NCI-H526 treated with DMSO at 0.1 percent for 48 hours (cell line): ENCODE measurements at regions not wholly inside any gene's neighbourhood (a gene's known extent, or its start where the extent isn't known, plus 50 kb on each side); places are given as distances from the start of the nearest gene placed in this dataset.

Experiments
- DNase-seq: peaks from one replicate; lab custom pipeline; 2025; lab: John Stamatoyannopoulos, UW

DNA sequence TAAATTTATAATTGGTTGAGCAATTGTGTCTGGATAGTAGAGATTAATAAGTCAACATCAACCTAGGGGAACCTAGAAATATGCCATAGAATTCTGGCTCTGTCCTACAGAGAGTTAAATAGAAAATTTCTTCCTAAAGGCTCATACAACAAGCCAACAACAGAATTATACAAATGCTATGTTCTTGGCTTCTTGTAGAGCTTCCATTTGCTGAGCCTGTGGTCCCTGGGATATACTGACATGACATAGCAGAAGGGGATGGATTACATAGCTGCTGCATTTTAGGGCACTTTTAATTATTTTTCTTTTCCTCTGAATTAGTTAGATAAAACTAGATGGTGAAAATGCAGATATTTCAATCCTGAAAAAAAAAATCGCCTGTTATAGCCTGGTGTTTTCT is 95.5 kb upstream of the ST6GAL2 start:
- DNase-seq, result no peak

DNA sequence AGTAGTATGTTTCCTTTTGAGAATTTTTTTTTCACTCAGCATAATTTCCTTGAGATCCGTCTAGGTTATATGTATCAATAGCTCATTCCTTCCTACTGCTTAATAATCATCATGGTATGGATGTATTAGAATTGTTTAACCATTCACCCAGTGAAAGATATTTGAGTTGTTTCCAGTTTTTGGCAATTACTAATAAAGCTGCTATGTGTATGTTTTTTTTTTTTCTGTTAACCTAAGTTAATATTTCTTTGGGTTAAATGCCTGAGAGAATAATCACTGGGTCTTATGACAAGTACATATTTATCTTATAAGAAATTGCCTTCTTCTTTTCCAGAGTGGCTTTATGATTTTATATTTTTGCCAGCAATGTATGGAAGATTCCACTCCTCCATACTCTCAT is 96.4 kb upstream of the ST6GAL2 start:
- DNase-seq, result no peak

DNA sequence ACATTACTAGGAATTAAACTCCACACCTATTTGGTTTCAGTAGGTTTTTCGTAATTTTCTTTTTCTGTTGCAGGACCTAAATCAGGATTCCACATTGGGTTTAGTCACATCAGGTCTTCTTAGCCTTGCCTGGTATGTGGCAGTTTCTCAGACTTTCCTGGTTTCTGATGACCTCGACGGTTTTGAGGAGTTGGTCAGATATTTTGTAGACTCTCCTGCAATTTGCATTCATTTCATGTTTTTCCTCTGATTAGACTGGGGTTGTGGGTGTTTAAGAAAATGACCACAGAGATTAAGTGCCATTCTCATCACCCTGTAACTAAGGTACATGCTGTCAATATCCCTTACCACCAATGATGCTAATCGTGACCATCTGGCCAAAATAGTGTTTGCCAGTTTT is 97.3 kb upstream of the ST6GAL2 start:
- DNase-seq, result no peak

DNA sequence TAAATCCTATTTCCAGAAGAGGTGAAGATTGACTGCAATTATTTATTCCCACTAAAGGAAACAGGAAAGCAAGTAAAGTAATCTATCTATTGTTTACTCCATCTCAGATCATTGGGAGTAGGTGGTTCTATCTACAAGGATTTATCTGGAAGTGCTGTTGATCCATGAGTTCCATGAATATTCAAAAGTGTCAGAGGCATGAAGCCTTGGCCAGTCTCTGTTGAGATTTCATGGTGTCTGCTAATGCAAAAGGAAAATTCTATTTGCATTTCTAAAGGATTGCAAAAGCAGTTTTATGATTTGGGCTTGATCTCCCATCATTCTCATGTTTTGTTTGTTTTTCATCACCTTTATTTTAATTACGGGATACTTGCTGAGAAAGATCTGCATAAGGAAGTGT is 102.4 kb upstream of the ST6GAL2 start:
- no peak for DNase-seq

DNA sequence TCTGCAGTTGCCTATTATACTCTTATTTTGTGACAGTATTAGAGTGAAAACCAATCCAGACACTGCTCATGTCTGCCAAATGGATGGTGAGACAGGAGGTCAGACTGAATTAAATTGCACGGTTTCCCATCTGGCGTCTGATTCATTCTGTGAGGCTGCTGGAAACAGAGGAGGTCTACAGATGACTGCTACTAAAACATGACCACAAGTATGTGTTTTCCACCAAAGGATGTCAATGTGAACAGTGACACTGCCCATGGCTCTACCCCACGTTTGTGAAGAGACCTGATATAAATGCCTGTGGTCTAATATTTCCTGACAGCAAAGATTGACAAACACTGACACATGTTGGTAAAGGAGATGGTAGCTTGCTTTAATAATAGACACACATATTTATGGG is 104.3 kb upstream of the ST6GAL2 start:
- DNase-seq, result no peak

DNA sequence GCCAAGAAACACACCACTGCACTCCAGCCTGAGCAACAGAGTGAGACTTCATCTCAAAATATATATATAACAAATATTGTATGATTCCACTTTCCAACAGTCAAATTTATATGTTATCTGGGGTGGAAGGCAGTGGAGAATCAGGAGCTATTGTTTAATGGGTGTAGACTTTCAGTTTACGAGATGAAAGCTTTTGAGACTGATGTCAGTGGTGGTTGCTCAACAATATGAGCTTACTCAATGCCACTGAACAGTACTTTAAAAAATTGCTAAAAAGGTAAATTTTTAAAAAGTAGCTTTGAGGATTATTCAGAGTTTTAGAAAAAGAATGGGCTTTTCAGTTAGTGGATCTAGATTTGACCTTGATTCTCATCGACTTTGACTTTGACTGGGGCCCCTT is 105.9 kb upstream of the ST6GAL2 start:
- no peak for DNase-seq

DNA sequence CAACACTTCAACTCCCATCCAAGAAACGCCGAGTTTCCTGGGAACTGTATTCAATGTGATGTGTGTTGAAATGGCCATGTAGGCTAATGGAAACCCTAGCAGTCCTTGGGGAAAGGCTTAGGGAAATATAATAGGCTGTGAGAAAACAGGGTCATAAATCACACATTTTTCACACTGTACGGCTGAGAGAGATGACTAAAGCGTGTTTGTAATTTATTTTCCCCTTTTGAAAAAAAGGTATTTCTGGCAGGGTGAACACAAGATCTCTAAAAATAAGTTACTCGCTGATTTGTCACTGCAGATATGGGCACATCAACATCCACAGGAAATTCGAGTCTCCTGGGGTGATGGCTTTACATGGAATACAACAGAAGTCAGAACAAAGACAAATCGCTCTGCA is 109.6 kb upstream of the ST6GAL2 start:
- no peak for DNase-seq

DNA sequence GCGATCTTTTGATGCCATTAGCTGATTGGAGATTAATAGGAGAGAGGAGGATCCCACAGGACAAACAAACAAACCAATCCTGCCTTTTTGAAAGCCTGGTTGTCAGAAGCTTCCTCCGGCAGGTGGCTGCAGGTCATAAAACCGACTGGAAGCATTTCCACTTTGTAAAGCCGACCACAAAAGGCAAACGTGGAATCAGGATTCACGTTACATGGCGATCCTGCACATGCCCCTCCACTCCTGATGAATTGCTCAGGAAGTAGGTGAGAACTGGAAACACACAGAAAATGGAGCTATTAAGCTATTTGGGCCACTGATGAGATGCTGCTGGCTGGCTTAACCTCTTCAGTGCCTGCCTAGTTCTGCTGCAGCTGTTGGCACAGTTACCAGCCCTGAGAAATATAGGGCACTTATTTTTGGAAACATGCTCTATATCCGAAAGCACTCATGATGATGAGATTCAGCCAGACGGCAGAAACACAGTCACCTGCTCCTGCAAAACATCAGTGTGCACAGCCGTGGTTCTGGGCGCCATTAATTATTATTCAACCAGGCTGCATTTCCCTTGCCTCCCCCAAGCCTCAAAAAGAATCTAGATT is 110.3 kb upstream of the ST6GAL2 start:
- DNase-seq, result no peak

DNA sequence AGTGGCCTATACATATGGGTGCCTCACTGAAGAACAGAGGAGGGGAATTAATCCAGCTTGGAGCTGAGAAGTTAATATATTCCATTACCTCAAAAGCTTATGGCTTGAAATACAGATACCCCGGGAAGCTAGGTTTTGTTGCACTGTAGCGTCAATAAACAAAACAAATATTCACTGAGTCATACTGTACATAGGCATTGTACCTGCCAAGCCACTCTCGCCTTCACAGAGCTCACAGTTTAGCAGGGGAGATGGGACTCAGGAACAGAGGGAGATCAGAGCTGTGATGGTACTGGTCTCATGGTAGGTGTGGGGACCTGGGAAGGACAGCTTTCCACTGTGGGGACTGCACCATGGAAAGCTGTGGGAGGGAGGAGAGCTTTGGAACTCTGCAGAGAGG is 111.2 kb upstream of the ST6GAL2 start:
- DNase-seq, result no peak

DNA sequence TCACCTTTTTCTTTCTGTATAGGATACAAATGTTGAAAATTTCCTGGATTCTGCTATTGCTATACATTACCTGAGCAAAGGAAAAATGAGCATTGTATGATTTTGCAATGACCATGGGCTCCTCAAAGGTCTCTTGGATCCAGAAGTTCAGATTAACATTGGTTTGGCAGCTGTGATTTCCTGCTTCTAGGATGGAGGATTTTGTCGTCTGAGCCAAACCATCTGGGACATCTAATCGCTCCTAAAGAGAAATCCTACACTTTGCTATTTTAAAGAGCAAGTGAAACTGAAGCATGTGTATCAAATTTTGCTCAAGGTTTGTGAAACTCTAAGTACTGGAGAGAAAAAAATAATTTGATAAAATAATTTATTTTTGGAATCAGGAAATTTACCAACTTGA is 115.1 kb upstream of the ST6GAL2 start:
- DNase-seq, result no peak

DNA sequence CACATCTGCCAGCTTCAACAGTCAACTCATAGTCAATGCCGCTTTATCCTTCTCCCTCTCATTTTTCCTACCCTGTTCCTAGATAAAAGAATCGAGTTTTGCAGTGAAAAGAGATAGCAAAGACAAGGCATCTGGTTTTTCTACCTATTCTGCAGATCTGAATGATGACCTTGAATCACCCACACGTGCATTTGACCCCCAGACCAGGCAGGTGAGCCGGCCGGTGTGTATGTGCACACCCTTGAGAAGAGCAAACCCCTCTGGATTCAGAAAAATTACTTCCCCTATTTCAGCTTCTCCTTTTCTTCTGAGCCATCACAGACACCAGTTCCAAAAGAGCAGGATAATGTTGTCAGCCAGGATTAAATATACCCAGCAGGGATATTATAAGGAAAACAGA is 115.6 kb upstream of the ST6GAL2 start:
- no peak for DNase-seq

DNA sequence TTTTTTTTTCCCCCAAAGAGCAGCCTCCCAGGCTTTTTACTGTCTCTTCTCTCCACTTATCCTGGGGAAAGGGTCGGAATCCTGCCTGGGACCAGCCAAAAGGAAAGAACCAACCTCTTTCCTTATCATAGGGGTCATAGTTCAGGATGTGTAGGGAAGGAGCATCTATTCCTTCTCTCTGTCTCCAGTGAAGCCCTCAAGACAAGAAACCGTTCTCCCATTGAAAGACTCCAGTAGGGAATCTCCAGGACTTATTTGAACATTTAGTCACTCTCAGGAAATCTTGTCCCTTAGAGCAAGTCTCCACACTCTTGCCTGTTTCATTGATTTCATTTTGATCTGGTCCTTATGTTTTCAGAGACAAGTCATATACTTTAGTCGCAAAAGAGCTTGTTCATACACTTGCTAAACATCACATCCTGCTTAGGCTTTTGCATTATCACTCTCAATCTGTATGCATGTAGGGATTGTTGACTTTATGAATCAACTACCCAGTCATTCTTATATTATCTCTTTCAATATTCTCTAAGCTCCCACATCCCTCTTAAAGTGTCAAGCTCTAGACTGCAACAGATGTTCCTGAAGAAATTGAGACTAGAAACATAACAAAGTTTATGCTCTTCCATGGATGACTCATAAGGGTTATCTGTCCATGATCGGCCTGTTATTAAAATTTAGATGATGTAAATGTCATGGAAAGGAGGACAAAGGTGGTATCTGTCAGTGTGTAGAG is 116.2 kb upstream of the ST6GAL2 start:
- DNase-seq, result no peak

DNA sequence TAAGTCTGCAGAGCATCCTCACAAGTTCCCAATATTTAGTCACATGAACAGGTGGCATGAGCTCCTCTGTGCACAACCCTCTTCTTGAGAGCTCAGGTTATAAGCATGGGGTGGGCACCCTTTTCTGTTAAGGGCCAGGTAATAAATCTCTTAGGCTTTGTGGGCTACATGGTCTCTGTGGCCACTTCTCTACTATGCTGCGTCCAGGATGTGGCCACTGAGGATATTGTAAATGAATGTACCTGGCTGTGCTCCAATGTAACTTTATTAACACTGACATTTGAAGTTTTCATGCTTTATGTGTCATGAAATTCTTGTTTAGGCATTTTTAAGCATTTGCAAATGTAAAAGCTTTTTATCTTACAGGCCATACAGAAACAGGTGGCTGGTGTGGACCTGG is 116.8 kb upstream of the ST6GAL2 start:
- DNase-seq, result no peak

DNA sequence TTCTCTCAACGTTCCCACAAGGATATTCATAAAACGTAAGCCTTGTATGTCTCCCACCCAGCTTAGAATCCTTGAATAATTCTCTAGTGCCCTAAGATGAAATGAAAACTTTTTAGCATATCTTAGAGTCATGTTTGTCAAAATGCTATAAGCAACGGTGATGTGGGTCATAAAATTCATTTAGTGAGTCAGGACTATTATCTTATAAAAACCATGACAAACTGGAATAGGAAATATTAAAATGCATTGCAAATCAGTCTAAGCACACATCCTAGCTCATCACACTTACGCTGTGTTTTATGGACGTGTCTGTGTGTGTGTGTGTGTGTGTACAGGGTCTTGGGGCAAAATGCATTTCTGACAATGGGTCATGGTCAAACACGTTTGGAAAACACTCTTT is 119.9 kb upstream of the ST6GAL2 start:
- no peak for DNase-seq

DNA sequence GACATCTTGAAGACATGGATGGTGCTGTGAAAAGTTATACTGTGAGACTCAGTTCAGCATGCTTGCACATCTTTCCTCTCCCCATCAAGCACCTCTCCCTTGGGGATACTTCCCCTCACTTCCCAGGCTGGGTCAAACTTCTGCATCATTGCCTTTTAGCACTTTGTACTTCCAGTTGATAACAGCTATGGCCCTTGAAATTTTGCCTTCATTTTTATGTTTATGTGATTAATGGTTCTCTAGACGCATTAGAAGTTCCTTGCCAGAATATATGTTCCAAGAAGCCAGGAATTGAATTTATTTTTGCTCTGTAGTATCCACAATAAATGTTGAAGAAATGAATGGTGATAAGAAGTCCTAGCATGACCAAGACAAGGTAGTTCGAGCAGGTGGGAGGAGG is 120.9 kb upstream of the ST6GAL2 start:
- no peak for DNase-seq

DNA sequence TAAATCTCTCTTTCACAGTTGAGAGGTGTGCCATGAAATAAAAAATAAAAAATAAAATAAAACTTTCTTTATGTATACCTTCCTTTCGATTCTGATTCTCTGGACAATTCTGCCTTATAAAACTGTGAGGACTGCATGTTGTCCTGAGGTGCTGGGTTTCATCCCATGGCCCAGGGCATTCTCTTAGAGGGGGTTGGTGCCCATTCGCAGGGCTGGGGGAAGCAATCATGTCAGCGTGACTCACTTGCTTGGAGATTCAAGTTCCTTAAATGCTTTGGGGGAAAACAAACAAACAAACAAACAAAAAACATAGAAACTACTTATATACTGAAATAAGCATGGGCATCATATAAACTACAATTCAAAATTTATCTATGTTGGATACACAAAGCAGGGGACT is 122.0 kb upstream of the ST6GAL2 start:
- no peak for DNase-seq

DNA sequence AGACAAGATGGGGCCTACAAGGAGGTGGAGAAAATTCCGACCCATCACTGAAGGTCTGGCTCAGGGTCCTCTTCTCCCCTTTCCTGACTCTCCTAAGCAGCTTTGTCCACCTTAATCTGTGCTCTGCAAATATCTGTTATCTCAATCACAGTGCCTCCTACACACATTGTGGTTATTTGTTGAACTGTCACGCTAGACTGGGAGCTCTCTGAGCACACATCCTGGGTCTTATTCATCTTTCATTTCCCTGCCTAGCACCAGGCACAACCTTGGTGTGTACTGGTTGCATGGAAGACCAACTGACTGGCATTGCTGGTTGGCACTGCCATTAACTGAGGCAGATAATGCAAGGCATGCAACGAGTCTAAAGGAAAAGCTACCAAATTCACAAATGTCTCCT is 122.9 kb upstream of the ST6GAL2 start:
- no peak for DNase-seq

DNA sequence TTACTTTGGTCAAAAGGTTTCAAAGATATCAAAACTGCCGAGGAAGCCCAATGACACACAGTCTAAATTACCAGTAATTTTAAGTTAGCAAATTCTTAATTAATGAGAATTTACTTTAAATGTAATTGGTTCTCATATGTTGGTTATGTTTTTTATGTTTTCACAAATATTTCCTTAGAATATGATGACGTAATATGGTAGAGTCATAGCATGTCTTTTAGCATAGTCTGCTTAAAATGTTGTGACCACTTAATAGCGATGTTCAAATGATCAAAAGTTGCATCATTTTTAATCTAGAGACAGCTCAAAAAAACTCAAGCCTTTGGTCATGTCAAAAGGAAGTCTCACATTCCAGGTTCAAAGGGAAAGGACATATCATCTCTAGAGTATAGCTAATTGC is 123.3 kb upstream of the ST6GAL2 start:
- DNase-seq, result no peak

DNA sequence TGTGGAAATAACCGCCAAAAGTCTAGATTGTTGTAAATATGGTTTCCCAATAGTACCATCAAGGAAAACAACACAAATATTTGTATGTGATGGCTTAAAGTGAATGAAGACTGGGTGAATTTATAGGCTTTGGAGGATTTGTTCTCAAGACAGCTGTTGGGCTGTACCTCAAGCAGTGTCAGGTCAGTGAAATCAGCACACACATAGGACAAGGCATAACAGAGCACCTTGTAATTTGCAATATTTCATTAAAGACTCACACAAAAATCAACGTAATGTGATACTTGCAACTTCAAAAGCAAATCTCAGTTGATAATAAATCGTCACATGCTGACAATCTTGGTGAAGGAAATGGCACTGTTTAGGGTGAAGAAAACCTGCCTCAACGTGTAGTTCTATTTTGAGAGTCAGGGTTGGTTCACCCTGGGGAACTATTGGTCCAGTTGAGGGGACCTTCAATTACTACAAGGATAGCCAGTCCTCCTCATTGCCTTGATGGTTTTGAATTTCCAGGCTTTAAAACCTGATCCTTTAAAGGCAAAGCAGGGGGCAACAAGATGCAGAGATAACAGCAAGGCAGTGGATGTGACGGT is 126.8 kb upstream of the ST6GAL2 start:
- no peak for DNase-seq

DNA sequence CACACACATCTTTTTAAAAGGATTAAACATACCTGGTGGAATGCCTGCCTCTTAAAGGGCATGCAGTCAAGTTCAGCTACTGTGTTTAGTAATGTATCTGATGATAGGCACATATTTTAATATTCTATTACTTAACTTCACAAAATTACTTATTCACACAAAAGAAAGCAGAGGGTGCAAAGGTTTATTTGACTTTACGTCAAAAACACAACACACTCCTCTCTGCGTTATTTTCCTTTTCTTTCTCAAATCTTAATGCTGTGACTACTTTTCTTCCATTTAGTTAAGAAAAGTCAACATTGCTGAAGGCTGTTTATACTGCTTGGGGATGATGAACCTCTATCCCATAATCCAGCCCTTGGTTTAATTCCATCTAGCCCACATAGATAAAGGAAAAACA is 127.9 kb upstream of the ST6GAL2 start:
- DNase-seq, result no peak

DNA sequence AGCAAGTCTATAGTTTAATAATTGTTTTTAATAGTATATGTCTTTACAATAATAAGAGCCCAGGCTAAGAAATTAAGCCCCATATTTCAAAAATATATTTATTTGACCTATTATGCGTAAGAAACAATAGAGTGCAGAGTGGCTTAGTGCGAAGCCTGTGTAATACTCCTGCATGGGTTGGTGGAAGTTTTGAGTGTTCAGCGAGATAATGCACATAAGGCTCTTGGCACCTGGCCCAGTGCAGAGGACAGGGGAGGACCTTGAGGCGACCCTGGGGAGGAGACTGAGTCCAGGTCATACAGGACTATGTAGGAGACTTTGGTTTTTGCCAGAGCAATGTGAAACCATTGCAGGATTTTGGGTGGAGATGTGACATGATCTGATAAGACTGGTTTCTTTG is 132.4 kb upstream of the ST6GAL2 start:
- DNase-seq, result no peak

DNA sequence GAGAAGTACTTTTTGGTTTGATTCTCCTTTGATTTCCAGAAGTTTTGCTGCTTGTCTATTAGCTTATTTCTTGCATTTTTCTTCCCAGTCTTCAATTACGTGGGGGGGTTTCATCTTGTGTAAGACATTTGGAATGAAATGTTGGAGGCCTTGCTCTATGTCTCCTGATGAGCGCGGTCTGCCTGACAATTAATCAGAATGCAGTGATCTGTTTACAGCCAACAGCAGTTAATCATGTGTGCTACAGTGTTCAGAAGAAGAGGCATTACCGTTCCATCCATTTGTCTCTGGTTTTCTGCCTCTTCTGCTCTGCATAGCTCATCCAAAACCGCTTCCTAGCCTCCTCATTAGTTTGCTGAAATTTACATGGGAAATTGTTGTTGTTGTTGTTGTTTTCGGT is 134.4 kb upstream of the ST6GAL2 start:
- no peak for DNase-seq

DNA sequence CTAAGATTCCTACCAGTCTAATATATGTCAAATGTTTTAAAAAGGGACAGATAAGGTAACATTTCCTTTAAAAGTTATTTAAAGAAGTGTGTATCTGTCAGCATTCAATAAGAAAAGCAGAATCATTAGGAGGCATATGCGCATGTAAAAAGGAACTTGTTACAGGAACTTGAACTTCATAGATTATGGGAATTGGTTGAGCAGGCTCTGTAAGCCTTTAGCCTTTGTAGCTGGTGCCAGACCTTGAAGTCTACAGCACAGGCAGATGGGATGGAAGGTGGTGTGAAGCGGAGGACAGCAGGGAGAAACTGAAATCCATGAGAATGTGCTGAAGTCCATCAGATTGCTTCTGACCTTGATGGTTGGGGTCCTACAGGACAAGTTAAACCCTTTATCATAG is 138.3 kb upstream of the ST6GAL2 start:
- DNase-seq, result no peak

DNA sequence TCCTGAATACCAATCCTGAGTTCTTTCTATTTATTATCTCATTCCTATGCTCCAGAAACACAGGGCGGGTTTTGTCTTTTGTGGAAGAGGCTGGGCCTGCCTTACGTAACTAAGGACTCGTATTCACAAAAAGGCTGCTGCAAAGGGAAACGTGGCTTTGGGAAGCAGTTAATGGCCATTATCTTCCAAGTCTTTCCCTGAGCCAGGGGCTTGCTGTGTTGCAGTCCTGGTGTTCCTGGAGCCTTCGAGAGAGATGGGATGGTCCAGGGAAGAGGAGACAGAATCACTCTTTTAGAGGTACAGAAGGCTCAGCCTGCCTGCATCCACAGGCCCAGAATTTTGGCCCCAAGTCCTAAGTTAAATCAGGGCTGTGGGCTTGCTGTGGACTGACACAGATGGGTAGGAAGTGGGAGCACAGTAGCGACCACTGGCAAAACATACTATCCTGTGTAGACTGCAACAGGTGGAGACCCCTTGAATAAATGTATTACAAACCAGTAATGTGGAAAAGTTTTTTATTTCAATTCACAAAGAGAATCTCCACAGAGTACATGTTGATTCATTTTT is 139.4 kb upstream of the ST6GAL2 start:
- no peak for DNase-seq
